ENCODE measurements at regions not wholly inside any gene's neighbourhood (a gene's known extent, or its start where the extent isn't known, plus 50 kb on each side); places are given as distances from the start of the nearest gene placed in this dataset.

DNA sequence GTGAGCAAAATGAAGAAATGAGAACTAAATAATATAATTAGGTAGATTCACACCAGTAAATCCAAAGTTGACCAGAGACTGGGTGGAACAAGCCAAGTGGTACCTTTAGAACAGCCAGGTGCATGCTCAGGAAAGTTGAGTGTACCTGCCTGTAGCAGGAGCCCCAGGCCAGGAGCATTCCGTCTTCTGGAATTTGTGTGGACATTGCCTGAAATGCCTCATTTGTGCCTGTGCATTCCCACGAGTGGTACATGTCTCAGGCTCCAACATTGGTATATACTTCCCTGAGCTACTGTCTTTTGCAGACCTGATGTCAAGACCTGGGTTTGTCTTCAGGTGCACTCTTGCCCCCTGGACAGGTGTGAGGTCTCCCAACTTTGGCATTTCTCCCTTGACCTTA is 187.6 kb upstream of the NECTIN1 start:
- Mint-ChIP-seq H3K4me1 (no peaks in the 10 kb centered on the region), H3K27ac (no peak overlapping the region), H3K36me3 (no peaks in the 10 kb centered on the region), H3K4me3 (no peak overlapping the region), H3K27me3 (ENCODE audit: low read depth in 3 of 3) (peaks cover 9 to 10% (median 9%) of the 10 kb centered on the region in 3 donors), H3K9me3 (peaks cover 2 to 10% (median 4%) of the 10 kb centered on the region in 7 donors)
- H3K79me2 ChIP-seq (ENCODE audit: insufficient read depth, low read length), result no peaks in the 10 kb centered on the region
- H4K20me1 ChIP-seq (ENCODE audit: insufficient read depth, low read length), result no peaks in the 10 kb centered on the region
- H3K4me2 ChIP-seq (replicated peaks; ENCODE audit: extremely low read depth, low read length, poor library complexity, severe bottlenecking), result no peak overlapping the region
- H3K9ac ChIP-seq (ENCODE audit: insufficient read depth, low read length, poor library complexity, severe bottlenecking), result no peak overlapping the region
- 71% methylated on average over 2 of the region's 2 CpGs for WGBS (ENCODE audit: insufficient coverage)
- H3K27me3 ChIP-seq (ENCODE audit: control insufficient read depth in 2 of 2, insufficient read depth in 2 of 2, low read length in 2 of 2), result no peaks in the 10 kb centered on the region
- no peak overlapping the region for H3K4me3 ChIP-seq (replicated peaks in 1 of 3; ENCODE audit: low read depth in 2 of 3, low read length in 3 of 3)
- H3K4me1 ChIP-seq (ENCODE audit: control insufficient read depth in 1 of 2, insufficient read depth in 2 of 2, low read length in 2 of 2), result no peaks in the 10 kb centered on the region
- H3K9me3 ChIP-seq (replicated peaks in 1 of 2; ENCODE audit: control insufficient read depth in 1 of 2, insufficient read depth in 1 of 2, low read length in 2 of 2), result peaks cover 0 to 7% of the 10 kb centered on the region in 2 donors
- no peak overlapping the region for H2AFZ ChIP-seq (ENCODE audit: insufficient read depth, low read depth, low read length, poor library complexity, severe bottlenecking)
- no peaks in the 10 kb centered on the region for H3K36me3 ChIP-seq (replicated peaks in 1 of 2; ENCODE audit: control insufficient read depth in 1 of 2, insufficient read depth in 2 of 2, low read length in 2 of 2)
- intact Hi-C loops (cut with micrococcal nuclease), result no loop called here
- no peak overlapping the region for H3K27ac ChIP-seq (ENCODE audit: low read depth in 1 of 2, low read length in 2 of 2)
- DNase-seq, result no peak
- TF ChIP-seq, protein P1, sequence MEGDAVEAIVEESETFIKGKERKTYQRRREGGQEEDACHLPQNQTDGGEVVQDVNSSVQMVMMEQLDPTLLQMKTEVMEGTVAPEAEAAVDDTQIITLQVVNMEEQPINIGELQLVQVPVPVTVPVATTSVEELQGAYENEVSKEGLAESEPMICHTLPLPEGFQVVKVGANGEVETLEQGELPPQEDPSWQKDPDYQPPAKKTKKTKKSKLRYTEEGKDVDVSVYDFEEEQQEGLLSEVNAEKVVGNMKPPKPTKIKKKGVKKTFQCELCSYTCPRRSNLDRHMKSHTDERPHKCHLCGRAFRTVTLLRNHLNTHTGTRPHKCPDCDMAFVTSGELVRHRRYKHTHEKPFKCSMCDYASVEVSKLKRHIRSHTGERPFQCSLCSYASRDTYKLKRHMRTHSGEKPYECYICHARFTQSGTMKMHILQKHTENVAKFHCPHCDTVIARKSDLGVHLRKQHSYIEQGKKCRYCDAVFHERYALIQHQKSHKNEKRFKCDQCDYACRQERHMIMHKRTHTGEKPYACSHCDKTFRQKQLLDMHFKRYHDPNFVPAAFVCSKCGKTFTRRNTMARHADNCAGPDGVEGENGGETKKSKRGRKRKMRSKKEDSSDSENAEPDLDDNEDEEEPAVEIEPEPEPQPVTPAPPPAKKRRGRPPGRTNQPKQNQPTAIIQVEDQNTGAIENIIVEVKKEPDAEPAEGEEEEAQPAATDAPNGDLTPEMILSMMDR (IDR thresholded peaks at IDR 0.05), result no peak

DNA sequence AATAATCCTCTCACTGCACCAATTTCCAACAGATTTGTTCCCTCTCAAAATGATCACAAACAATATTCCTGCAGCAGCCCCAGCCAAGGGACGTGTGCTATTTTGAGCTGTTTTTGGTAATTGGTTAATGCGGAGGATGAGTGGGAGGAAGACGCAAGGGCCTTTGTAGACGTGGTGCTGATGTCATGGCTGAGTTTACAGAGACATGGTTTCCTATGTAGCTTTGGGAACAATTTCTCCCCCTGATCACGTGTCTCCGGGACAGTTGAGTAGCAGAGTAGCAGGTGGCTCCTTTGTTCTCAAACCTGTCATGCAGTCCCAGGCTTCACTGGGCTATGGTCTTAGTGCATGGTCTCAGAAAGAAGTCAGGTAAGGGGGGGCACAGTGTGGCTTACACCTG is 183.2 kb upstream of the NECTIN1 start:
- intact Hi-C loops (cut with micrococcal nuclease), result no loop called here
- Mint-ChIP-seq H3K4me1 (no peaks in the 10 kb centered on the region), H3K9me3 (peaks cover 2 to 10% (median 4%) of the 10 kb centered on the region in 7 donors), H3K36me3 (no peaks in the 10 kb centered on the region), H3K27me3 (ENCODE audit: low read depth in 3 of 3) (peaks cover 14 to 16% (median 14%) of the 10 kb centered on the region in 3 donors), H3K27ac (peak overlapping the region in 2 of 7 donors; percentile 54 to 72), H3K4me3 (no peak overlapping the region)
- no peak overlapping the region for H3K4me2 ChIP-seq (replicated peaks; ENCODE audit: extremely low read depth, low read length, poor library complexity, severe bottlenecking)
- H3K9ac ChIP-seq (ENCODE audit: insufficient read depth, low read length, poor library complexity, severe bottlenecking), result no peak overlapping the region
- no peak for DNase-seq
- H3K4me1 ChIP-seq (ENCODE audit: control insufficient read depth in 1 of 2, insufficient read depth in 2 of 2, low read length in 2 of 2), result no peaks in the 10 kb centered on the region
- no peaks in the 10 kb centered on the region for H4K20me1 ChIP-seq (ENCODE audit: insufficient read depth, low read length)
- H3K79me2 ChIP-seq (ENCODE audit: insufficient read depth, low read length), result no peaks in the 10 kb centered on the region
- TF ChIP-seq, protein P1 (IDR thresholded peaks at IDR 0.05), result no peak
- no peak overlapping the region for H2AFZ ChIP-seq (ENCODE audit: insufficient read depth, low read depth, low read length, poor library complexity, severe bottlenecking)
- H3K4me3 ChIP-seq (replicated peaks in 1 of 3; ENCODE audit: low read depth in 2 of 3, low read length in 3 of 3), result no peak overlapping the region
- H3K9me3 ChIP-seq (replicated peaks in 1 of 2; ENCODE audit: control insufficient read depth in 1 of 2, insufficient read depth in 1 of 2, low read length in 2 of 2), result peaks cover 0 to 7% of the 10 kb centered on the region in 2 donors
- WGBS (ENCODE audit: insufficient coverage), result 81% methylated on average over 5 of the region's 6 CpGs
- H3K36me3 ChIP-seq (replicated peaks in 1 of 2; ENCODE audit: control insufficient read depth in 1 of 2, insufficient read depth in 2 of 2, low read length in 2 of 2), result no peaks in the 10 kb centered on the region
- H3K27me3 ChIP-seq (ENCODE audit: control insufficient read depth in 2 of 2, insufficient read depth in 2 of 2, low read length in 2 of 2), result no peaks in the 10 kb centered on the region
- H3K27ac ChIP-seq (ENCODE audit: low read depth in 1 of 2, low read length in 2 of 2), result no peak overlapping the region
